ENCODE measurements at regions not wholly inside any gene's neighbourhood (a gene's known extent, or its start where the extent isn't known, plus 50 kb on each side); places are given as distances from the start of the nearest gene placed in this dataset.

DNA sequence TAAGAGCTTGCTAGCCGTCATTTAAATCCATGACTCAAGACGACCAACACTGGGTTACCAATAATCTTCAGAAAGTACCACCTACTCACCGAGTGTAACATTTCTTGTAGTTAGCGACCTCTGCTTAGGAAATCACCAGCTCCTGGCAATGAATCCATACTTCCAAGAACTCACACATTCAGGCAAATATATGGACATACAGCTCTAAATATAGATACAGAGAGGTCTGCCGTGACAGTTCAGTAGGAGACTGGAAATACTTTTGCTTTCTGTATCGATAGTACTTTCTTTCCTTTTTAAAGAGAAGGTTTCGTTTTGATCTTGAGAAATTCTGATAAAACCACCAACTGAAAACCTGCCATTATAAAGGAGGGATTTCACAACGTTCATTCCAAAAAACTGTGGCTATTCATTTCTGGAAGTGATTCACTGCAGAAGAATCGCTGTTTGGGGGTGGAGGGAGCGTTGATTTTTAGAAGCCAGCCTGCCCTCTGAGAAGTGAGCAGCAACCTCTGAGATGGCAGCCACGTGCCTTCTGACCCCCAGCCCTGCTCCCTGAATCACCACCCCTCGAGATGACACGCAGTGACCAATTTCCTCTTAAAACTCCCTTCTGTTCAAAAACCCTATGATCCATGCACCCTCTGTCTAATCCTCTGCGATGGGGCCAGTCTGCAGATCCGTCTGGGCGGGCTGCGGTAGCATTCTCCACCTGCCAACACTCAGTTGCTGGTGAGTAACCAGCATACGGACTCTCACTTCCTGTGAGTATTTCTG is 179.0 kb upstream of the KLF14 start:
- peak; percentile 66 for DNase-seq (ENCODE audit: low spot score)

DNA sequence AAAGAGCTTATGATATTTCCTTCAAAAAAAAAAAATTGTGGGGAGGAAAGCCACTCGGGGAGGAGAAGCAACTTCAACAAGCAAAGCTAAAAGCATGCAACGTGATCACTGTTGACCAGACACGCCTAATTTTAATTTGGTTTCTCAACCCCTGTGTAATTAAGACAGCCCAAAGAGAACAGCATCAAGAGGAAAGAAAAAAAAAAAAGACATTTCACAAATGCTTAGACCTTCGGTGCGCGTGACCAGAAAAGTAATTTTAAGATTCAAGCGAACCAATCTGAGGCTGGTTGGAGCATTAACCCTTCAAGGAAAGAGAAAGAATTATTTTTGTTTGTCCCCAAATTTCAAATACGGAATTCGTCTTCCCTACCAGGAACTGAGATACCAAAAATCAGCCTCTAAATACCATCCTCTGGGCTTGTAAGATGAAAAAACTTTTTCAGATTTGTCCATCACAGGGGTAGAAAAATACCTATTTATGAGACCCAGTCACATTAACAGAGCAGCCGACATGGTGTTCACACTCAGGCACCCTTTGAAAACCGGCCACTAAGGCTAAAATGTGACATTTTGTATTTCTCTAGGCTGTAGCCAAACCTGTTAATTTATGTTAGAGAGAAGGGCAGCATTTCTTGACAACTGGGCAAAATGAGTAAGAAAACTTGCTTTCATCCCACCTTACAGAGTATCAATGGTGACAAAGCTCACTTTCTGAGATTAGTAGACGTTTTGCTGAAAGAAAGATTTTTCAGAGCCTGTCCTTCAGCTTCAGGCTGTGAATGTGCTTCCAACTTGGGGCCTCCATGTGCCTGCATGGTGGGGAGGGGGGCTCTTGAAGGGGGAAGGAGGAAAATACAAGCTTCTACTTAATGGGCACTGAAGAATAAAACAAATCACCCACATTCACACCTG is 179.9 kb upstream of the KLF14 start:
- no peak for DNase-seq (ENCODE audit: low spot score)

DNA sequence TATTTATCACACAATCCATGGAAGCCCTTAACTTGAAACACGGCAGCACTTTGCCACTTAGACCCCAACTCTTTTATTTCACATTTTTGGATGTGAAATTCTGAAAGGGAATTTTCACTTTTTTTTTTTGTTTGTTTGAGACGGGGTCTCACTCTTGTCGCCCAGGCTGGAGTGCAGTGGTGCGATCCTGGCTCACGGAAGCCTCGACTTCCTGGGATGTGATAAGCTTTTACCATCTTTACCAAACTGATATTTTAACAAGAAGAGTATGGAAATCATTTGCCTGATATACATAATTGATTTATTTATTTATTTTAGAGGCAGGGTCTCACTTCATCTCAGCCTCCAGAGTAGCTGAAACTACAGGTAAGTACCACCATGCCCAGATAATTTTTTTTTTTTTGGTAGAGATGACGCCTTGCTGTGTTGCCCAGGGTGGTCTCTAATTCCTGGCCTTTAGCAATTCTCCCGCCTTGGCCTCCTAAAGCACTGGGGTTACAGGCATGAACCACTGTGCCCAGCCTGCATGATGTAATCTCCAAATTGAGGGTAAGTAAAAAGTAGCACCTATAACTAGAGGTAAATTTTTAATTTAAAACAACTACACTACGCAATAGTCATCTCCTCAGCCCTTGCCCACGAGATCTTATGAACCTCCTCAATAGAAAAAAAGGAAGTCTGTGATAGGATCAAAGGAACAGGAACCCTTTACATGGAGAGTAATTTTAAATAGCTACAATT is 180.7 kb upstream of the KLF14 start:
- DNase-seq (ENCODE audit: low spot score): no peak

DNA sequence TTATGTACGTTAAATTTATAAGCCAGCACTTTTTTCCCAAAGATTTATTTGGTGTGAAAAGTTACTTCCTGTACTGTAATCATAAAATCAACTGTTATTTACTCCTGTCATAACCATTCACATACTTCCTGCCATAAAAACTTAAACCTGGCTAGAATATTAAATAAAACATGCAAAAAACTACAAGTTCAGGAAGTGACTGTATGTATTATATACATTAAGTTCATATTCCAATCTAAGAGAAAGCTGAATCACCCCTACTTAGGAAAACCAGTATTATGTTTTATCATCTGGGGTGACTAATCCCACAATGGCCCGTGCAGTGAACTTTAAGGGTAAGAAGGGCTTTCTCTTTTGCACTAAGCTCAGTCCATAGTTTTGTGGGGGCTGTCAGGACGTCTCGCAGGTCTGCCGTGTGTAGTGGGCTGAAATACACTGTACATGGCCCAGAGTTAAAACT is 183.7 kb upstream of the KLF14 start:
- no peak for DNase-seq (ENCODE audit: low spot score)

DNA sequence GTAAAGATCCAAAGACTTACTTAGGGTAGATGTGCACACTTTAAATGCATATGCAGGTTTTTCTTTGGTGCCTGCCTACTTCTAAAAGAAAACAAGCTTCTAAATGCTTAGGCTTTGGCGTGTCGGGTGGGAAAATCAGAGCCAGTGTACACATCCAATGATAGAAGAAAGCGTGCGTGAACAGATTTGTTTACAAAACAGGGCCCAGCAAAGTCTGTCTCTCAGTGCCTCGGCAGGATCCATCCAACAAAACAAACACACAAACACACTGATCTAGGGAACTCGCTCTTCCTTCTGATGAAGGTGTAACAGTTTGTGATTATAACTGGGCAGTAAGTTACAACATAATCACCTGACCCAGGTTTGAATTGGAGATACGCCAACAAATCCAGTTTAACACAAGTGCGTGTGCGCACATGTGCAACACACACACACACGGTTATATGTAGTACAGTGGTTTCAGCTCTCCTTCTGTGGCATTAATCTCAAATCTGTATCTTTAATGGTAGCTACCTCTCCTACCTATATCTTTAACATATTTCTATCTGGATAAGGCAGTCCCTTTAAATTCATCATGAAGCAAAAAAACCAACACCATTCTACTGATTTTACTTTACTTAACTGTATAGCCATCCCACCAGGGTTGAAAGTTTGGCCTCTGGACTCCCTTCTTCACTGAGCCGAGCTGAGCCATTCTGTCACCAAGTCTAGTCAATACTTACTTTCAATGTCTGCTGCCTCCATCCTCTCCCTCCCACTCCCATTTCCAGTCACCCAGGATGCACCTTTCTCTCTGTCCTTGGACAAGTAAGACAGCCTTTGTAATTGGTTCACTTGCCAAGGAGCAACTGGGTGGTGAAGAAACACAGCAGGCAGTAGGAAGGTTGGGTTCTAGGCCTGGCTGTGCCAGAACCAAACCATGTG is 184.4 kb upstream of the KLF14 start:
- DNase-seq (ENCODE audit: low spot score): no peak

DNA sequence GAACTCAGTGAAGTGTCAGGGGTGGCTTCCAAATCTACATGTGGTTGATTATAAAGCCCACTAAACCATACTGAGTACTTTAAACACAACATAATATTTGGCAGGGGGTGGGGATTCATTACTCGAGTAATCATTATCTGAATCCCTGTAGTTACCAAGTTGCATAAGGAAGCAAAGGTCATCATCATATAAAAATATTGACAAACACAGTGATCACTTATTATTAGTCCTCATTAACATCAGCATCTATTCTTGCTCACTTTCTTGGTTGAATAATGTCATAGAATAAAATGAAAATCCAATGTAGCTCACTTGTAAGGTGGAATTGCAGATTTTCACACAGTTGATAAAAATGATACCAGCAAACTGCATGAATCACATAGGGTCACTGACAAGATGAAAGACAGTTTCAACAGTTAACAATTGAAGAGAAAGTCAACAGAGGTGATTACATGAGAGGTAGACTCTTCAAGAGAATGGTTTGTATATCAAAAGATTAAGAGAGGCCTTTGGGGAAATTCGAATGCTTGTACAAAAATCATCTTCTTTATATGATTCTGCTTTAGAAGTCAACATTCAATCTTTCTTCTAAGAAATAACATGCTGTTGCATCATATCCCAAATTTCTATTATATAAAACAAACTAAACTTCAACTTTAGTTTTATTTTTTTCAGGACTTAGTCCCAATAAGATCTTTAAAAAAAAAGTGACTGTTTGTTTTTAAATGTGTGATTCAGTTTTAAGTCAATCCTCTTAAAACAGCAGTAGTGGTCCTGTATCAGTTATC is 185.5 kb upstream of the KLF14 start:
- no peak for DNase-seq (ENCODE audit: low spot score)

DNA sequence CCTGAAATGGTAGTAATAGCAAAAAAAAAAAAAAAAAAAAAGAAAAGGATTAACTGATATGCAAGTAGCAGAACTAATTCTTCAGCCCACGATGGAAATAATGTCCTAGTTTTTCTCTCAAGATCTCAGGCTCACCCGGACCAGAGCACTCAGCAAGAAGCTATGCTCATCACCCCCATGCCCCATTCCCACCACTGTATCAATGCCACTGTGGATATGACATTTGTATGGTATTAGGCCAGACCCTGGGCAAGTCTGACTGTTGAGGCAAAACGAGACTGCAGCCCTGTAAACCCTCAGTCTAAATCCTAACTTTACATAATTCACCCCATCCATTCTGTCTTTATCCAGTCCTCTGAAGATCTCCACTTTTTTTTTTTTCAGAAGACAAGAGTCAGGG is 186.1 kb upstream of the KLF14 start:
- DNase-seq (ENCODE audit: low spot score): no peak

DNA sequence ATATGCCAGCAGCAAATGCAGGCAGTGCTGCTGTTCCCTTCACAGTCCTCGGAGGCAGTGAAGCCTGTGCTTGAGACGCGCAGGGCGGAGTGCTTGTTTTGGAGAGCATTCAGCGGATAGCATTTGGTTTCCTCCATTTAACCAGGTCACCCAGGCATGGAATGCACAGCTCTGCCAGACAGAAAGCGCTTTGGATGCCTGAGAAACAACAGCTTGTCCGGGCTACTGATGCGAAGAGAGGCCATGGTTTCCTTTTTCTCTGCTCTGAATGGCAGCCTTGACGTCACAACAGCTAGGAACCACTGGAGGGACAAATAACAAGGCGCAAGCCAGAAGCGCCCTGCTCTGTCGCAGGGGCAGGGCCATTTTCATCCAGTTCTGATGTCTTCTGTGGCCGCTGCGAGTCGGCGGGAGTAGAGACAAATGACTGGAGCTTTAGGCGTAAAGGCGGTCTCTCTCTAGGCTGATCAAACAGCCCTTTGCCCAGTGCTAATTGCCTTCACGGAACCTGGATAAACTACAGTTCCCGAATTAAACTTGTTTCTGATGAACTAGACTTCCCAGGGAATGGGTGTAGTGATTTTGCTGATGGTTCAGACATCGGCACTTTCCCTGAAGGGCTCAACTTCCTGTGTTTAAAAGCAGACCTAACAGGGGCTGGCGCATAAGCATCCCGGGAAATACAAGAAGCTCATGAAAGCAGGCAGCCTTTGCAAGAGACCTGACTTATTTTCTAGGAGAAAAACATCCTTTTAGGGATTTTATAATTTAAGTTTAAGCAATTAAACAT is 187.6 kb upstream of the KLF14 start:
- no peak for DNase-seq (ENCODE audit: low spot score)

DNA sequence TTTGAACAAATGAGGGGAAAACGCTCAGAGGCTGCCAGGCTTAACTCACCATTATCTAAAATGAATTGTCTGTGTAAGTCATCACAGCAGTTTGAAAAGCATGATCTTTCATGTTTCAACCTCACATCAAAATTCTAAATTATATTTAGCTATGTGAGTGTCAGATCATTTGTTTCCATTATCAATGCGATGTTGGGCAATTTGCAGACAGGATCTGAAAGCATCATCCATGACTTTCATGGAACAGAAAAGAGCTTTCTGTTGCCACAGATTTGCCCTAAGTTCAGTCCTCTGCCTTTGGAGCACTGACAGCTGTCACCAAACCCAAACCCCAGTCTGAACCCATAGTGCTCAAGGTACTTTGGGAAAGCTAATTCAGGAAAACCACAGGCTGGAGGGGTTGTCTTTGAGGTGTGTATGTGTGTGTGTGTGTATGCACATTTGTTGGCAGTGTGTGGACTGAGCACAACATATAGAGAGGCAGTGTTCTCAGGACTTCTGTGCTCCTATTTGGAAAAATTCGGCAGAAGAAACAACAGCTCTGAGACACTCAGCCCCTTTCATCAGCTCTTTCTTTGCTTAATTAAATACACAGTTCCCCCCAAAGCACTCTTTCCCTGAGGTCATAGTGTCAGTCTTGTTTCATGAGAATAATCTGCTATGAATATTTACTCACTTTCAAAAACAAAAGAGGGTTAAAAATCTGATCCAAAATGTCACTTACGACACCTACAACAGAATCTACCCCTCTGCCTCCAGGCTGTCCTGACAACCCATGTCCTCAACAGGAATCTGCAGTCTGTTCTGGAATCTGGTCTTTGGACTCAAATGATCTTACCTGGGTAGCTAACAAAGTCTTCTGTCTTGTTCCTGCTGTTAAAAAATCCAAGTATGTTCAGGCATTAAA is 188.5 kb upstream of the KLF14 start:
- DNase-seq (ENCODE audit: low spot score): no peak

DNA sequence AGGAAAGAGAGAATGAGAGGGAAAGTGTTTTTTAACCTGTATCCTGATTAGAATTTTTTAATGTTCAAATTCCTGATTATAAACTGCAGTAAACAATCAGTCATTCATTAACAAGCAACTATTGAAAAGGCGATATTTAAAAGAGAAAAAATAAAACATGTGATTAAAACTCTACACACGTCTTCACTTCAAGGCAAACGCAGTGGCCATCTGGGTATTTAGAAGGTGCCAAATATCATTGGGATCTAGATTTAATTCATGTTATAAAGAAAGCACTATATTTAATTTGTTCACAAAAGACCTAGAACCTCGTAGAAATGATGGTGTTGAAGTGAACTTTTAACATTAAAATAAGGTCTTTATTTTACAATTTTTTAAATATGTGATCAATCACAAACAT is 189.4 kb upstream of the KLF14 start:
- DNase-seq (ENCODE audit: low spot score): no peak

DNA sequence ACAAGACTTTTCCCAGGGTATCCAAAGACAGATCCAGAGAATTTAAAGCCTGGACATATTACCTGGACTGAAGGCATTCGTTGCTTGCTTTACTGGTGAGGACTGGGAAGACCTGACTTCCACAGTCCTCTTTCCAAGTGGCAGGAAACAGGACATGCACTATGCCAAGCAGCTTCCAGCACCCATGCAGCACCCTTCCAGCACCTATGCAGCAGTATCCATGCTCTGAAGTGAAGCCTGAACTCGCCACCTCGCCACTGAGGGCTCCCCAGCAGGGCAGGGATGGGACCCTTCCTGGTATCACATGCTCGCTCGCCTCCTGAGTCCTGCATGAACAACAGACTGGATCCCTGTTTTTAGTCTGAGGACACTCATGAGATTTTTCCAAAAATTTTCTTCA is 189.9 kb upstream of the KLF14 start:
- no peak for DNase-seq (ENCODE audit: low spot score)

DNA sequence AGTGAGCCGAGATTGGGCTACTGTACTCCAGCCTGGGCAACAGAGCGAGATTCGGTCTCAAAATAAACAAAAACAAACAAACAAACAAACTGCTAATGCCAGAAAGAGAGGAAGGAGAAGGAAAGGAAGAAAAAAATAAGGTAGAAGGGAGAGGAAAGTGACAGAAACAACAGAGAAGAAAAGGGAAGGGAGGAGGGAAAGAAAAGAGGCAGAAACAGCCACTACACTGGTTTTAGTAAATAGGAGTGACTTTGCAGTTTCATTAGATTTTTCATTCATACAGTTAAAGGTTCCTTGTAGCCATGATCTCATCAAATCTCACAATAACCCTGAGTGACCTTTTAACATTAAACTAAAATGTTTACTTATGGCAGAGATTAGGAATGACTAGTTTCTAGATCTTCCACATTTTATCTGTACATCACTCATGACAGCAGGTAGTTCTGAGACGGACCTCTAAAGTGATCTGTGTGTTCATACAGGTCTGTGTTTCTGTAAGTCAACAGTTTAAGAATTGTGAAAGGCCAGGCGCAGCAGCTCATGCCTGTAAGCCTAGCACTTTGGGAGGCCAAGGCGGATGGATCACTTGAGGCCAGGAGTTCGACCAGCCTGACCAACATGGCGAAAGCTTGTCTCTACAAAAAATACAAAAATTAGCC is 191.3 kb upstream of the KLF14 start:
- no peak for DNase-seq (ENCODE audit: low spot score)

DNA sequence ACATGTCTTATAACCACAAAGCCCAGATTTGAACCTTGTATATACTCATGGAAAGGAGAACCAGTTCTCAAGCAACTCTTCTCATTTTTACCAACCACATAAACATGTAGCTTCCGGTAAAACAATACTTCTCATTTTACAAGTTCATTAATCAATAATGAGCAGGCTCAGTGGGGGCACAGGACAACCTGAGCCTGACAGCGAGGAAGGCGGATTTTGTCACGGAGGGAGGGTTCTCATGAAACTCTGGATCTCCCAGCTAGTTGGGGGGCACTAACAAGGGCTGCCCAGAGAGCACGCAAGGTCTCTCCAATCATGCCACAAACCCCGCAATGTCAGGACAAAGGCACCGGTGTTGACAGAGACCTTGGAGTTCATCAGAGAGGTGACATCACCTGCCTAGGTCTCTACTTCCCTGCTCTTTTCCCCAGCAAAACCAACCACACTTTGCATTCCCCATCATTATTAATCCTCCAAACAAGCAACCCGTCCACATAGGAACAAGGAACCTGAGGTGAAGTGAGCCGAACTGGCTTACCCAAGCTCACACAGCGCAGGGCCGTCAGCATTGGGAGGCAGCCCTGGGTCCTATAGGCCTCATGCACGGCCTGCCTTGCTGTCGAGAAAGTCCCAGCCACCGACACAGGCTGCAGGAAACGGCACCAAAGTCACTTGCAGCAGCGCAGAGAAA is 192.1 kb upstream of the KLF14 start:
- DNase-seq (ENCODE audit: low spot score): no peak

DNA sequence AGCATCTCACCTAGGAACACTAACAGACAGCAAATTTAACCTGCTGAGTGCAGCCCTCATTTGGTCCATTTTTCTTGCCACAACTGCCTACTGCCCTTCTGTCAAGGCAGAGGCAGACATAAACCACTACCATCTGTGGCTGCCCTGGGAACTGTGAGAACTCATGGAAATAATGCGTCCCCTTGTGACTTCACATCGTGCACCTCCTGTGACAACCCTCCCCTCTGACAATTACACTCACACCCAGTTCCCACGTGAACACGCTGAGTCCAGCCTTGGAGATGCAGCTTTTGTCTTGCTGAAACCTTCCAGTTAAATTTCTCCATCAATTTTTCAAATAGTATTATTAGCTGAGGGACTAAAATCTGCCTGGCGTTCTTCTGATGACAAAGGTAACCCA is 193.1 kb upstream of the KLF14 start:
- no peak for DNase-seq (ENCODE audit: low spot score)

DNA sequence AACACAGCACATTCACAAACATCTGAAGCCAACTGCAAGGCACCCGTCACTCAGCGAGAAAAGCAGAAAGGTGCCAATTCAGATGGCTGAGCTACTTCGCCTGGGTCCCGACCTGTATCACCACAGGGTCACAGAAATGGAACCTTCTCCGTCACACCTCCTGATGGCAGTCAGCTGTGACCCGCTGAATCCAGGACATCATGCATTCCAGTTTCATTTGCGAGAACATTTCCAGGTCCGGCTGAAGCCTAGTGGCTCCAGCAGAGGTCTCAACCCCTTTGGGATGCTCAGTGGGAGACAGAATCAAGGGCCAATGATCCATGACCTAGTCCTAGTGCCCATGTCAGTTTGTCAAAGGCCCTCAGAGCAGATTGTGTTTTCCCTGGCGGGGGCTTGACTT is 193.6 kb upstream of the KLF14 start:
- DNase-seq (ENCODE audit: low spot score): no peak

DNA sequence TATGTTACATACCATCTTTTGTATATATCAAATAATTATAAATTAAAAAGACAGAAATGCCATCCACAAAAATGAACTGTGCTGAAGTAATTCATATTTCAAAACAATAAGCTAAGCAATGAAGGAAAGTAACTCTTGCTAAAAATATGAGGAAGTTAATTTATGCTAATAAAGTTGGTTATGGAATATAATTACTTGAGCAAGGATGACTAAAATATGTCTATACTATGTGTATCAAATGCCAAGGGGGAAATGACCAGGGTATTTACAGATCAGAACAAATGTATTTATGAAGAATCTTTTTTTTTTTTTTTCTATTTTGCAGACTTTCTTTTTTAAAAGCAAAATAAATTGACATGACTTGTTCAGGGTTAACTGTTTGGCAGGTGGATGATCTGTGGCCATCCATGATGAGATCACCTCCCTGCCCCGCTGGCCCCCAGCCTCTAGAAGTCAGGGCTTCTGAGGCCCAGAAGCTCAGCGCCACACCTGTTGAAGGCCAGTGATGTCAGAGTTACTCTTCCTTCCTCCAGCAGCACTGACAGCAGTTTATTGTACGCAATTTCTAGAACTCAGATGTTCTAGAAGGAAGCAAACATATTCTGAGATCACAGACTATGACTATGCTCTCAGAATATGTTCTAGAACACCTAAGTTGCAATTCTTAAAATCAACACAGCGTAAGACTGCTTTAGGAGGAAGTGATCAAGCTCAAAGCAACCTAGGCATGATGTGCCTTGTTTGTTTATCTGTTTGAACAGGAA is 196.1 kb upstream of the KLF14 start:
- DNase-seq (ENCODE audit: low spot score): no peak

DNA sequence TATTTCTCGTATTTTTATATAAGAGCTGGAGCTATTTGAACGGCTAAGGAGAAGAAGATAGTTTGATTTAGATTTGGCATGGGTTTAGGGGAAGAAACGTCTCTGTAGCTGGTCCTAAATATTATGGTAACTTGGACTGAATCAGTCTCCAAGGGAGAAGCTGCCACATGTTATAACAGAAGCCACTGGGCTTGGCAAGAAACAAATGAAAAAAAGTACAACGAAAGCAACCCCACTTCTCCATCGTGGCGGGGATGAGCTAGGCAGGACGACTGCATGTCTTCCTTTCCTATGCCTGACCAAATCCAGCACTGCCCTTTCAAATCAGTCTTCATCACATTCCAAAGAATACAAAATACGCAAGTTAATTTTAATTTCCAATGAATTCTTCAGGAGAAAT is 196.7 kb upstream of the KLF14 start:
- DNase-seq (ENCODE audit: low spot score): no peak
